Liver (tissue), 7 donors: ENCODE measurements at regions not wholly inside any gene's neighbourhood (a gene's known extent, or its start where the extent isn't known, plus 50 kb on each side); places are given as distances from the start of the nearest gene placed in this dataset.

Experiments
- DNase-seq: peaks from one replicate; pipeline ENCODE4 v3.0.0-alpha.2; 2017; ENCODE audit warnings: low spot score
- H3K27ac ChIP-seq, 2 donors: one replicate each; pipeline ENCODE4 v1.7.0; 2013; ENCODE audit warnings: inconsistent platforms in 2 of 2, low read length in 2 of 2, control low read depth in 1 of 2, low read depth in 1 of 2, mild to moderate bottlenecking in 1 of 2
- H3K27me3 ChIP-seq, 4 donors: one replicate each; pipeline versions ENCODE4 v1.6.1 to v1.7.0; 2013; ENCODE audit warnings: low read length in 3 of 4, inconsistent platforms in 1 of 4, mild to moderate bottlenecking in 1 of 4, moderate library complexity in 1 of 4; ENCODE audit not compliant: control insufficient read depth in 4 of 4, insufficient read depth in 4 of 4
- H3K36me3 ChIP-seq, 4 donors: one replicate each; pipeline versions ENCODE4 v1.6.1 to v1.7.0; 2013; ENCODE audit warnings: low read length in 3 of 4, mild to moderate bottlenecking in 3 of 4, low read depth in 1 of 4, moderate library complexity in 1 of 4; ENCODE audit not compliant: control insufficient read depth in 4 of 4, insufficient read depth in 3 of 4
- H3K4me1 ChIP-seq, 4 donors: one replicate each; pipeline versions ENCODE4 v1.6.1 to v1.7.0; 2013; ENCODE audit warnings: low read length in 3 of 4, mild to moderate bottlenecking in 3 of 4, moderate library complexity in 1 of 4; ENCODE audit not compliant: control insufficient read depth in 4 of 4, insufficient read depth in 4 of 4
- H3K4me3 ChIP-seq, 3 donors: one replicate each; pipeline versions ENCODE4 v1.6.1 to v1.7.0; 2013; ENCODE audit warnings: low read length in 3 of 3, control low read depth in 1 of 3, low read depth in 1 of 3, mild to moderate bottlenecking in 1 of 3
- H3K9ac ChIP-seq, 2 donors: one replicate each; pipeline ENCODE4 v1.7.0; 2013; ENCODE audit warnings: low read length in 2 of 2, mild to moderate bottlenecking in 2 of 2, moderate library complexity in 2 of 2, control low read depth in 1 of 2, low read depth in 1 of 2
- H3K9me3 ChIP-seq, 4 donors: one replicate each; pipeline versions ENCODE4 v1.6.1 to v1.7.0; 2013; ENCODE audit warnings: low read length in 3 of 4; ENCODE audit not compliant: control insufficient read depth in 4 of 4
- ATF3 ChIP-seq: IDR thresholded peaks from 2 replicates; pipeline ENCODE4 v1.6.1; 2016; ENCODE audit warnings: antibody characterized with exemption
- FOXA2 ChIP-seq: IDR thresholded peaks from 2 replicates; pipeline ENCODE4 v1.6.1; 2016; ENCODE audit warnings: antibody characterized with exemption
- GABPA ChIP-seq, 2 donors: IDR thresholded peaks in 1 of 2; conservative IDR thresholded peaks in 1 of 2; 2 replicates each; pipeline ENCODE4 v1.6.1; 2016; ENCODE audit warnings: antibody characterized with exemption in 2 of 2, mild to moderate bottlenecking in 1 of 2, moderate library complexity in 1 of 2
- NR2F2 ChIP-seq: IDR thresholded peaks from 2 replicates; pipeline ENCODE4 v1.6.1; 2016; ENCODE audit warnings: antibody characterized with exemption
- RAD21 ChIP-seq, 2 donors: IDR thresholded peaks; 2 replicates each; pipeline ENCODE4 v1.6.1; 2016; ENCODE audit warnings: antibody characterized with exemption in 2 of 2, mild to moderate bottlenecking in 2 of 2
- RXRA ChIP-seq, 2 donors: IDR thresholded peaks; 2 replicates each; pipeline ENCODE4 v1.6.1; 2017 to 2018; ENCODE audit warnings: antibody characterized with exemption in 2 of 2, mild to moderate bottlenecking in 1 of 2
- TAF1 ChIP-seq: conservative IDR thresholded peaks from 2 replicates; pipeline ENCODE4 v1.6.1; 2016; ENCODE audit warnings: antibody characterized with exemption, mild to moderate bottlenecking
- YY1 ChIP-seq: IDR thresholded peaks from 2 replicates; pipeline ENCODE4 v1.6.1; 2016; ENCODE audit warnings: antibody characterized with exemption, mild to moderate bottlenecking
- WGBS: extraction: QIAGEN DNeasy Blood & Tissue Kit; methylation state at CpG from one replicate; pipeline ENCODE4 v1.1.7; 2013; 5-methylcytosine and 5-hydroxymethylcytosine counted together
- TF ChIP-seq, protein P1 (sequence below): IDR thresholded peaks from 2 replicates; pipeline ENCODE4 v1.6.1; 2016; ENCODE audit warnings: antibody characterized with exemption
- TF ChIP-seq, protein P2 (sequence below): IDR thresholded peaks from 2 replicates; pipeline ENCODE4 v1.6.1; 2016; ENCODE audit warnings: antibody characterized with exemption, mild to moderate bottlenecking
- TF ChIP-seq, protein P3 (sequence below): IDR thresholded peaks from 2 replicates; pipeline ENCODE4 v1.6.1; 2016; ENCODE audit warnings: antibody characterized with exemption
- donor health status: healthy.
- donor health status: healthy.
- donor health status: healthy.
- donor health status: healthy.

DNA sequence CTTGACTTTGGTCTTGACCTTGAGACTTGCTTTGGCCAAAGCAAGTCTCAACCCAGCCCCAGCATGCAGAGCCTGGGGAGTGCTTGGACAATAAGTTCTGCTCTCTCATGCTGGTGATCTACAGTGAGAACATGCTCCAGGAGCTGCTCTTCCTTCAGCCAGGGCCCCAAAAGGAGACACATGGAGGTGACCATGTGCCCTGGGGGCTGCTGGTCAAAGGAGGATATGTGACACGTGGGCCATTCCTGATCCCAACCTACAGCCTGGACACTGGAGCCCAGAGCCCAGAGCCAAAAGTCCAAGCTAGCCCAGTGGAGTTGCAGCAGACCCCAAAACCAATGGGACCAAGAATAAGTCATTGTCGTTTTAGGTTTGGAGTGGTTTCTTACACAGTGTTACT lies 78.2 kb upstream of the CHST15 start:
- Histone ChIP-seq H3K4me1 (no peaks in the 10 kb centered on the region), H3K9me3 (peaks cover 0 to 2% (median 0%) of the 10 kb centered on the region in 4 donors), H3K9ac (no peak overlapping the region), H3K36me3 (no peaks in the 10 kb centered on the region), H3K4me3 (no peak overlapping the region), H3K27me3 (no peaks in the 10 kb centered on the region), H3K27ac (no peak overlapping the region)
- no peak for DNase-seq
- TF ChIP-seq, protein P1, sequence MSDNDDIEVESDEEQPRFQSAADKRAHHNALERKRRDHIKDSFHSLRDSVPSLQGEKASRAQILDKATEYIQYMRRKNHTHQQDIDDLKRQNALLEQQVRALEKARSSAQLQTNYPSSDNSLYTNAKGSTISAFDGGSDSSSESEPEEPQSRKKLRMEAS, result no peak
- no peak for TF ChIP-seq NR2F2
- no peak for TF ChIP-seq TAF1
- no peak for TF ChIP-seq RXRA (IDR thresholded peaks at IDR 0.05)
- no peak for TF ChIP-seq FOXA2
- WGBS, result 83% methylated on average over 2 of the region's 2 CpGs

DNA sequence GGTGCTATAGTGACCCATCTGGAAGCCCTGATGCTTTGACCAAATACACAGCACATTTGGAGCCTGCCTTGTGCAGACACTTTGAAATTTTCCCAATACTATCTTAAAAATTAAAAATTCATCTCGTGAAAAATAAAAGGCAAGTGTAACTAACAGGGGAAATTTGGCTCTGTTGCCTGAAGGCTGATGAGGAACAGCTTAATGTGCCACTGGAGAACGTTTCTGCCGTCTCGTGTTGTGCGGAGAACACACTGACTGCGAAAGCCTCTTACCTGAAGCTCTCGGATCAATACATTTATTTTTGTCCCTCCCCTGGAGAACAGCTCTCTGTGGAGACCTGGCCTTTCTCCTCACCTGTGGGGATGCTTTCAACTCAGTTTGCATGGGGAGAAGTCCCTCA lies 77.2 kb upstream of the CHST15 start:
- Histone ChIP-seq H3K4me1 (no peaks in the 10 kb centered on the region), H3K27me3 (no peaks in the 10 kb centered on the region)

More for the DNA sequence above, 77.2 kb upstream of the CHST15 start:
- no peak overlapping the region for H3K4me3 ChIP-seq
- no peak for TF ChIP-seq TAF1
- TF ChIP-seq YY1, result no peak
- TF ChIP-seq ATF3, result no peak
- no peak for TF ChIP-seq GABPA (IDR thresholded peaks at IDR 0.05 in 1 of 2, conservative IDR thresholded peaks at IDR 0.05 in 1 of 2)
- no peak for TF ChIP-seq RXRA (IDR thresholded peaks at IDR 0.05)
- TF ChIP-seq, protein P2, sequence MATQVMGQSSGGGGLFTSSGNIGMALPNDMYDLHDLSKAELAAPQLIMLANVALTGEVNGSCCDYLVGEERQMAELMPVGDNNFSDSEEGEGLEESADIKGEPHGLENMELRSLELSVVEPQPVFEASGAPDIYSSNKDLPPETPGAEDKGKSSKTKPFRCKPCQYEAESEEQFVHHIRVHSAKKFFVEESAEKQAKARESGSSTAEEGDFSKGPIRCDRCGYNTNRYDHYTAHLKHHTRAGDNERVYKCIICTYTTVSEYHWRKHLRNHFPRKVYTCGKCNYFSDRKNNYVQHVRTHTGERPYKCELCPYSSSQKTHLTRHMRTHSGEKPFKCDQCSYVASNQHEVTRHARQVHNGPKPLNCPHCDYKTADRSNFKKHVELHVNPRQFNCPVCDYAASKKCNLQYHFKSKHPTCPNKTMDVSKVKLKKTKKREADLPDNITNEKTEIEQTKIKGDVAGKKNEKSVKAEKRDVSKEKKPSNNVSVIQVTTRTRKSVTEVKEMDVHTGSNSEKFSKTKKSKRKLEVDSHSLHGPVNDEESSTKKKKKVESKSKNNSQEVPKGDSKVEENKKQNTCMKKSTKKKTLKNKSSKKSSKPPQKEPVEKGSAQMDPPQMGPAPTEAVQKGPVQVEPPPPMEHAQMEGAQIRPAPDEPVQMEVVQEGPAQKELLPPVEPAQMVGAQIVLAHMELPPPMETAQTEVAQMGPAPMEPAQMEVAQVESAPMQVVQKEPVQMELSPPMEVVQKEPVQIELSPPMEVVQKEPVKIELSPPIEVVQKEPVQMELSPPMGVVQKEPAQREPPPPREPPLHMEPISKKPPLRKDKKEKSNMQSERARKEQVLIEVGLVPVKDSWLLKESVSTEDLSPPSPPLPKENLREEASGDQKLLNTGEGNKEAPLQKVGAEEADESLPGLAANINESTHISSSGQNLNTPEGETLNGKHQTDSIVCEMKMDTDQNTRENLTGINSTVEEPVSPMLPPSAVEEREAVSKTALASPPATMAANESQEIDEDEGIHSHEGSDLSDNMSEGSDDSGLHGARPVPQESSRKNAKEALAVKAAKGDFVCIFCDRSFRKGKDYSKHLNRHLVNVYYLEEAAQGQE, result no peak
- TF ChIP-seq RAD21 (IDR thresholded peaks at IDR 0.05), result no peak
- TF ChIP-seq, protein P3, sequence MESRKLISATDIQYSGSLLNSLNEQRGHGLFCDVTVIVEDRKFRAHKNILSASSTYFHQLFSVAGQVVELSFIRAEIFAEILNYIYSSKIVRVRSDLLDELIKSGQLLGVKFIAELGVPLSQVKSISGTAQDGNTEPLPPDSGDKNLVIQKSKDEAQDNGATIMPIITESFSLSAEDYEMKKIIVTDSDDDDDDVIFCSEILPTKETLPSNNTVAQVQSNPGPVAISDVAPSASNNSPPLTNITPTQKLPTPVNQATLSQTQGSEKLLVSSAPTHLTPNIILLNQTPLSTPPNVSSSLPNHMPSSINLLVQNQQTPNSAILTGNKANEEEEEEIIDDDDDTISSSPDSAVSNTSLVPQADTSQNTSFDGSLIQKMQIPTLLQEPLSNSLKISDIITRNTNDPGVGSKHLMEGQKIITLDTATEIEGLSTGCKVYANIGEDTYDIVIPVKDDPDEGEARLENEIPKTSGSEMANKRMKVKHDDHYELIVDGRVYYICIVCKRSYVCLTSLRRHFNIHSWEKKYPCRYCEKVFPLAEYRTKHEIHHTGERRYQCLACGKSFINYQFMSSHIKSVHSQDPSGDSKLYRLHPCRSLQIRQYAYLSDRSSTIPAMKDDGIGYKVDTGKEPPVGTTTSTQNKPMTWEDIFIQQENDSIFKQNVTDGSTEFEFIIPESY, result no peak
- H3K9me3 ChIP-seq, result peaks cover 0 to 2% (median 0%) of the 10 kb centered on the region in 4 donors
- H3K36me3 ChIP-seq, result no peaks in the 10 kb centered on the region
- H3K27ac ChIP-seq, result no peak overlapping the region
- no peak overlapping the region for H3K9ac ChIP-seq
- DNase-seq, result no peak
- WGBS, result 81% methylated on average over 7 of the region's 7 CpGs
